ENCODE measurements at regions not wholly inside any gene's neighbourhood (a gene's known extent, or its start where the extent isn't known, plus 50 kb on each side); places are given as distances from the start of the nearest gene placed in this dataset.

GRCh38 chr6:54991761-54992330 is 145.3 kb downstream of the FAM83B start:
- no peak for DNase-seq

- DNase-seq, result no peak
These were observed 146.2 kb downstream of the FAM83B start for GRCh38 chr6:54992789-54993188.

DNA sequence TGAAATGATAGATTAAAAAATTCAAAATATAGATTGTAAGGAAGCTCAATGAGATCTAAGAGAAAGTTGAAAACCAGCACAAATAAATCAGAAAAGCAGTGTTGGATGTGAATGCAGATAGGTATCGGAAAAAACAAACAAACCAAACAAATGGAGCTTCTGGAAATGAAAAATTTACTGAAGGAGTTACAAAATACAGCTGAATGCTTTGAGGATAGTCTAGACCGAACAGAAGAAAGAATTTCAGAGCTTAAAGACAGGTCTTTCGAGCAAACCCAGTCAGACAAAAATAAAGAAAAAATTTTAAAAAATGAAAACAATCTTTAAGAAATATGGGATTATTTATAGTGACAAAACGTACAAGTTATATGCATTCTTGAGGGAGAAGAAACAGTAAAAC is 146.7 kb downstream of the FAM83B start:
- DNase-seq, result no peak

DNA sequence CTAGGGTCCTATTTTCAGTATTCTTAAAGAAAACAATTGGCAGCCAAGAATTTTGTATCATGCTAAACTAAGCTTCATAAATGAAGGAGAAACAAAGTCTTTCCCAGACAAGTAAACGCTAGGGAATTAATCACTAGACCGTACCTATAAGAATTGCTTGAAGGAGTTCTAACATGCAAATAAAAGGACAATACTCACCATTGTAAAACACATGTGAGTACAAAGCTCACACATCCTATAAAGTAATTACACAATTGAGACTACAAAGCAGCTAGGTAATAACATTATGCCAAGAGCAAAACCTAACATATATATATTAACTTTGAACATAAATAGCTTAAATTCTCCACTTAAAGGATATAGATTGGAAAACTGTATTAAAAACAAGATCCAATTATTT is 147.4 kb downstream of the FAM83B start:
- no peak for DNase-seq

DNA sequence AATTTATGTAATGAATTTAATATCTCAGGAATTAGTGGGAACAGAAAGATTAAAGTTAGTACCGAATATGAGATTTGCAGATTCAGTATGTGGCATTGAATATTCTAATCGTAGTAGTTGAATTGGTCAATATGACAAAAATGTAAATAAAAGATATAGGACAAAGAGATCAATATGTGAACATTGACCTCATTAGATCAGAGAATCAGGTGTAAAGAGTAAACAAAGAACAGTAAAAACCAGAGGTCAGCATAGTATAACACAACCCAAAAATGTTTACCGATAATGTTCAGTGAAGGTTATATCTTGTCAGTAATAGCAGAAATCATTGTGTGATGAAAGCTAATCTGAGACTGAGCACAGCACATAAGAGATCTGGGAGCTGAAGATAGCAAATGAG is 152.0 kb downstream of the FAM83B start:
- no peak for DNase-seq

DNA sequence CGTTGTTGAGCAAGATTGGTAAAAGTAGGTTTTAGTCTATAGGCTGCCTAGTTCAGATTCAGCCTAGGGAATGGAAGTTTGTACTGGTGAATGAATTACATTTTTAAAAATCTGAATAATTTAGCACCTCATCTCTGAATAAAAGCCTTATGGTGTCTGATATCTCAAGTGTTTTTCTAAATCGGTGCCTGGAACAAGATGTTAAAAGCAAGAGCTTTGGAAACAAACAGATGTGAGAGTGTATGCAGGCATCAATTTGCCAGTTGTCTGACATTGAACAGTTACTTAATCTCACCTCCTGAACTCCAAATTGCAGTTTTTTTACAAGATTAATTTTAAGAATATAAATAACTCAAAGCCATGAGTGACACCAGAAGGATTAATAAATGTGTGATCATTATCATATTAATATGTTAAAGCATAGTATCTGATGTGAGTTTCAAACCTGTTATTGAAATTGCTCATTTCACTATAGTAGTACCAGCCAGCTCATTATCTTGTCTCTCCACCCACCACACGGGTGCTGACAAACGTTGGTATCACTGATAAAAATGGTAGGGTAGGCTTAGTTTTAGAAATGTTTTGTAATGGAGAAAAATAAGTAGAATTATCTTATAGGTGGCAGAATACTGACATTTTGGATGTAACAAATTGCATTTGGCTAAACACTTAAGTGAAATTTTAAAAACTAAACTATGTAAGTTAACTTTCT is 157.3 kb downstream of the FAM83B start:
- no peak for DNase-seq

- no peak for DNase-seq
These were observed 162.6 kb downstream of the FAM83B start for GRCh38 chr6:55009131-55009530.

GRCh38 chr6:55011034-55011433 is 163.3 kb upstream of the HCRTR2 start:
- DNase-seq, result no peak

DNA sequence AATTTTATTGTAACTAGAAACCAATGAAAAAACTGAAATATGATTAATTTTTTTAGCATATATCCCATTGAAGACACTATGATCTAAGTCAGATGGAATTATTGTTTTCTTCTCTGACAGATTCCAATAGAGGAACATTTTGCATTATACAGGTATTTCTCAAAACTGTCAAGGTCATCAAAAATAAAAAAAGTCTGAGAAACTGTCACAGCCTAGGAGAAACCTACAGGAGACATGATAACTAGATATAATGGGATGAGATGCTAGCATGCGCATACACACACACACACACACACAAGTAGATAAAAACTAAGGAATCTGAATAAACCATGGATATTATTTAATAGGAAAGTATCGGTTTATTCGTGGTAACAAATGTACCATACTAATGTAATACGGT is 161.9 kb upstream of the HCRTR2 start:
- DNase-seq, result no peak

DNA sequence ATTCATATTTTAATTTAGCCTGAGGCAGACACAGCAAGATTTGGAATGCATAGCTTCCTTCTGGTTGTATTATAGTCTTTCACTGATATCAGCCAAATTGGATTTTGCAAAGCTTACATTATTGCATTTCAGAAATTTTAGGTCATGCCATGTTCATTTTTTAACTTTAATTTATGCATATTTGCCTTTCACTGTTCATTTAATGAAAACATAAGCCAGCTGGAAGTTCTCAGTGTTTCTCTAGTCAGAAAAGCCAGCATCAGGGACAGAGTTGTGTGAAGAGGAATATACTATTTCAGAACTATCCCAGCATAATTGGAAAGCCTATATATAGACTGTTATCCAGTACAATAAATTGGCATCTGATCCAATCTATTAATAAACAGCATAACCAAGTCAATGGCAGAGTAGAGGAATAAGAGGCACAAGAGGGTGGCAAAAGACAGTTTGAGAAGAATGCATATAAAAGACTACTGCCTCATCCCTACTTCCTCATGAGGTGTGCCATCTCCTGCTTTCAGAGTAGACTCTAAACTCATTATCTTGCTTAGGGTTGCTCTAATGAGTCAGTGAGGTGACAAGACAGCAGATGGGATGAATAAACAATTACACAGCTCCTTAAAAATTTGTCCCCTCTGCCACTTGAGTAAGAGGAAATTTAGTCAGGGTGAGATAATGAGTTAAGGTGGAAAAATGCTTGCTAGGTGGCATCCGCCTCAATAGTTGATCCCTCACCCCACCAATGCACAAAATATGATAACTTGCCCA is 159.8 kb upstream of the HCRTR2 start:
- no peak for DNase-seq

- no peak for DNase-seq
These were observed 158.1 kb upstream of the HCRTR2 start for GRCh38 chr6:55016261-55016660.

- DNase-seq, result no peak
These were observed 156.6 kb upstream of the HCRTR2 start for GRCh38 chr6:55017555-55018300.

DNA sequence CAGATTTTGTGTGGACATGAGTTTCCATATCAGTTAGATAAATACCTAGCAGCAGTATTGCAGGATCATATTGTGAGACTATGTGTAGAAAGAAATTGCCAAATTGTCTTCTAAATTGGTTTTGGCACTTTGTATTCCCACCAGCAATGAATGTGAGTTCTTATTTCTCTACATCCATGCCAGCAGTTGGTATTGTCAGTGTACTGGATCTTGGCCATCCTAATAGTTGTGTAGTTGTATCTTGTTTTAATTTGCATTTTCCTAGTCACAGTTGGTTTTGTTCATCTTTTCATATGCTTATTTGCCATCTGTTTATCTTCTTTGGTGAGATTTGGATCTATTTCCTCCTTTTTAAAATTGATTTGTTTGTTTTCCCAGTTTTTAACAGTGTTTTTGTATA is 154.7 kb upstream of the HCRTR2 start:
- DNase-seq, result no peak

DNA sequence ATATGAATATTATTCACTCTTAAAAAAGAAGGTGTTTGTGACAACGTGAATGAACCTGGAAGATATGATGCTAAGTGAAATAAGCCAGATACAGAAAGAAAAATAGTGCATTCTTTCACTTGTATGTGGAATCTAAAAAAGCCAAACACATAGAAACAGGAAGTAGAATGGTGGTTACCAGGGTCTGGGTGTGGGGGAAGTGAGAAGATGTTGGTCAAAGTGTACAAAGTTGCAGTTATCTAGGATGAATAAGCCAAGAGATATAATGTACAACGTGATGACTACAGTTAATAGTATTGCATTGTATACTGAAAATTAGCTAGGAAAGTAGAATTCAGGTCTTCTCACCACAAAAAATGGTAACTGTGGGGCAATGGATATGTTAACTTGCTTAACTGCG is 151.1 kb upstream of the HCRTR2 start:
- no peak for DNase-seq

- DNase-seq, result no peak
These were observed 141.2 kb upstream of the HCRTR2 start for GRCh38 chr6:55033016-55033546.

- DNase-seq, result no peak
These were observed 139.6 kb upstream of the HCRTR2 start for GRCh38 chr6:55034752-55035151.

- no peak for DNase-seq
These were observed 134.0 kb upstream of the HCRTR2 start for GRCh38 chr6:55040102-55040848.

GRCh38 chr6:55046869-55047422 is 127.4 kb upstream of the HCRTR2 start:
- DNase-seq, result no peak

- DNase-seq, result no peak
These were observed 126.8 kb upstream of the HCRTR2 start for GRCh38 chr6:55047451-55048044.

DNA sequence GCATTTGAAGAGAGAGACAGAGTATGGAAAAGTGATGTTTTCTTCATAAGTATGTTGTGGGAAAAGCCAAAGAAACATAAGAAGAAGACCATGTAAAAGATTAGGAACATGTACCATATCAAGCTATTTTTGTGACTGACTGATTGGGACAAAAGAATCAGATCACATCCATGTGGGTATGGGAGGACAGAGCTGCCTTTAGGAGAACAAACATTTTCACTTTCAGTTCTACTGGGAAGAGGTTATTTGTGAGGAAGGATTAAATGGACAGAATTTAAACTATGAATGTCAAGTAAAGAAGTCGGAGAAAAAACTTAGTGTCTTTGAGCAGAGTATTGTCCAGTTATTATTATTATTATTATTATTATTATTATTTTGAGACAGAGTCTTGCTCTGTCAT is 124.4 kb upstream of the HCRTR2 start:
- DNase-seq, result no peak

GRCh38 chr6:55052846-55053245 is 121.5 kb upstream of the HCRTR2 start:
- no peak for DNase-seq

DNA sequence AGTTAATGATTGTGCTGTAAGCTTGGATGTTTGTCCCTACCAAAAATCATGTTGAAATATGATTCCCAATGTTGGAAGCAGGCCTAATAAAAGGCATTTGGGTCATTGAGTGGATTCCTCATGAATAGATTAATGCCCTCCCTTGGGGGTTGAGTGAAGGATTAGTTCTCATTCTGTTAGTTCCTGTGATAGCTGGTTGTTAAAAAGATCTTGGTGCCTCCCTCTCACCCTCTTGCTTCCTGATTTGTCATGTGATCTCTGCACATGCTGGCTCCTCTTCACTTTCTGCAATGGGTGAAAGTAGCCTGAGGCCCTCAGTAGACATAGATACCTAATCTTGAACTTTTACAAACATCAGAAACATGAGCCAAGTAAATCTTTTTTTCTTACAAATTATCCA is 115.6 kb upstream of the HCRTR2 start:
- no peak for DNase-seq

Data from NCI-H1436 (cell line).